ENCODE measurements at regions not wholly inside any gene's neighbourhood (a gene's known extent, or its start where the extent isn't known, plus 50 kb on each side); places are given as distances from the start of the nearest gene placed in this dataset.

DNA sequence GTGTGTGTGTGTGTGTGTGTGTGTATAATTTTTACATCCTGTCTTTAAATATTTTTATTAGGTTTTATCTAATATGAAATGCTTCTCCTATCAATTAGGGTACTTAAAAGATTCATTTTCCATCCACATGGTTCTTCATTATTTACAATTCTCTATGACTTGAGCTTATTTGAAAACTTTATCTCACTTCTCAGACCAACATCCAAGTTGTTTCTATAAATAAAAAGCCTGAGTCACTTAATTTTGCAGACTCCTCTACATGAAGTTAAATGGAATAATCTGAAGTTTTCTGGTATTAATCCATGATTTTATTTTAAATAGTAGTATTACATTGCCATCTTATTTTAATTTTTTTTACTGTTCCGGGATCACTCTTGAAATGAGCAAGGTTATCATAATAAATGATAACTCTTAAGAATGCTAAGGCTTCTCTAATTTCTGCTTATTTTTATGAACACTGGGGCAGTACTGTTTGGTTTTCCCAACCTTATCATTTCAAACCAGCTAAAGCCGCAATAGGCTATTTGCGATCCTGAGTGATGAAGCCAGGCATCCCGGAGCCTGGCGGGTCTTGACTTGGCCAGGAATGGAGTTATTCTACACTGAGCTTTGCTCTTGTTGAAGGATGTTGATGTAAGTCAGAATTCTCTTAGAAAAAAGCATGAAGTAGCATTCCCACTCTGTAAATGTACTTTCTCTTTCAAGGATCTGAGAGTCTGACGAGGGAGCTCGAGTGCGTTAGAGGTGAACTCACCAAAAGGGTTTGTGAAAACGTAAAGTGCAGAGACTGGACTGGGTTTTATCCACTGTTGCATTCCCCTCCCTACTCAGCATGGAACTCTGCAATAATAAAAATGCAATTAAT is 220.2 kb upstream of the LRTM1 start:
- Histone ChIP-seq H3K9me3 (no peaks in the 10 kb centered on the region), H3K27me3 (no peaks in the 10 kb centered on the region), H3K36me3 (no peaks in the 10 kb centered on the region), H3K27ac (no peak overlapping the region), H3K4me3 (no peak overlapping the region), H3K4me1 (no peaks in the 10 kb centered on the region)
- no peak for TF ChIP-seq CTCF (IDR thresholded peaks at IDR 0.05)
- TF ChIP-seq POLR2AphosphoS5 (IDR thresholded peaks at IDR 0.05) = no peak
- no peak for TF ChIP-seq POLR2A (IDR thresholded peaks at IDR 0.05)
- no peak for TF ChIP-seq EP300 (IDR thresholded peaks at IDR 0.05; ENCODE audit: low read depth)
- in situ Hi-C loops (cut with MboI; ENCODE audit: low pct_ligation_motif_present in 1 of 4, low pct_unique_long_range_greater_than_20kb in 1 of 4, low sequenced_read_pairs in 3 of 4) (no loop called here), intact Hi-C loops (cut with DNase I; ENCODE audit: low total_unique reads) (no loop called here)
- no peak for DNase-seq
- WGBS, 2 donors (ENCODE audit: low coverage in 1 of 2) = 83 to 85% methylated on average over 8 to 9 of the region's 9 CpGs

- in situ Hi-C loops (cut with MboI; ENCODE audit: low pct_ligation_motif_present in 1 of 4, low pct_unique_long_range_greater_than_20kb in 1 of 4, low sequenced_read_pairs in 3 of 4) = no loop called here
- Histone ChIP-seq H3K9me3 (no peaks in the 10 kb centered on the region), H3K4me3 (no peak overlapping the region), H3K4me1 (no peaks in the 10 kb centered on the region), H3K27me3 (no peaks in the 10 kb centered on the region), H3K27ac (no peak overlapping the region), H3K36me3 (no peaks in the 10 kb centered on the region)
- no peak for TF ChIP-seq EP300 (IDR thresholded peaks at IDR 0.05; ENCODE audit: low read depth)
- no peak for TF ChIP-seq POLR2A (IDR thresholded peaks at IDR 0.05)
- TF ChIP-seq CTCF (IDR thresholded peaks at IDR 0.05) = no peak
- no peak for TF ChIP-seq POLR2AphosphoS5 (IDR thresholded peaks at IDR 0.05)
- no peak for DNase-seq
- intact Hi-C loops (cut with DNase I; ENCODE audit: low total_unique reads) = no loop called here
- WGBS, 2 donors (ENCODE audit: low coverage in 1 of 2) = 74 to 100% methylated on average over 1 to 3 of the region's 3 CpGs
These were observed 219.5 kb upstream of the LRTM1 start for GRCh38 chr3:55147406-55147805.

- Histone ChIP-seq H3K27ac (no peak overlapping the region), H3K36me3 (no peaks in the 10 kb centered on the region), H3K9me3 (no peaks in the 10 kb centered on the region), H3K4me3 (no peak overlapping the region), H3K27me3 (no peaks in the 10 kb centered on the region), H3K4me1 (no peaks in the 10 kb centered on the region)
- in situ Hi-C loops (cut with MboI; ENCODE audit: low pct_ligation_motif_present in 1 of 4, low pct_unique_long_range_greater_than_20kb in 1 of 4, low sequenced_read_pairs in 3 of 4) (no loop called here), intact Hi-C loops (cut with DNase I; ENCODE audit: low total_unique reads) (no loop called here)
- TF ChIP-seq EP300 (IDR thresholded peaks at IDR 0.05; ENCODE audit: low read depth) = no peak
- no peak for TF ChIP-seq POLR2AphosphoS5 (IDR thresholded peaks at IDR 0.05)
- no peak for TF ChIP-seq POLR2A (IDR thresholded peaks at IDR 0.05)
- TF ChIP-seq CTCF (IDR thresholded peaks at IDR 0.05) = no peak
- no peak for DNase-seq
- WGBS, 2 donors (ENCODE audit: low coverage in 1 of 2) = 63 to 69% methylated on average over 4 of the region's 4 CpGs
These were observed 218.4 kb upstream of the LRTM1 start for GRCh38 chr3:55146216-55146615.

- Histone ChIP-seq H3K36me3 (no peaks in the 10 kb centered on the region), H3K9me3 (no peaks in the 10 kb centered on the region), H3K27me3 (no peaks in the 10 kb centered on the region), H3K4me3 (no peak overlapping the region), H3K4me1 (no peaks in the 10 kb centered on the region), H3K27ac (no peak overlapping the region)
- in situ Hi-C loops (cut with MboI; ENCODE audit: low pct_ligation_motif_present in 1 of 4, low pct_unique_long_range_greater_than_20kb in 1 of 4, low sequenced_read_pairs in 3 of 4) = no loop called here
- intact Hi-C loops (cut with DNase I; ENCODE audit: low total_unique reads) = no loop called here
- WGBS, 2 donors (ENCODE audit: low coverage in 1 of 2) = 74 to 76% methylated on average over 6 to 7 of the region's 7 CpGs
- no peak for DNase-seq
- TF ChIP-seq POLR2AphosphoS5 (IDR thresholded peaks at IDR 0.05) = no peak
- no peak for TF ChIP-seq CTCF (IDR thresholded peaks at IDR 0.05)
- no peak for TF ChIP-seq EP300 (IDR thresholded peaks at IDR 0.05; ENCODE audit: low read depth)
- no peak for TF ChIP-seq POLR2A (IDR thresholded peaks at IDR 0.05)
These were observed 216.3 kb upstream of the LRTM1 start for GRCh38 chr3:55144015-55144673.
